H1 (cell line): ENCODE measurements at regions not wholly inside any gene's neighbourhood (a gene's known extent, or its start where the extent isn't known, plus 50 kb on each side); places are given as distances from the start of the nearest gene placed in this dataset.

Source experiments
- CBX8 ChIP-seq: fragments of 300-800, 300-1000 bp; sonication (generic); IDR thresholded peaks from 2 replicates; pipeline ENCODE4 v1.7.1; 2016; ENCODE audit warnings: low read depth, low read length, borderline replicate concordance
- E2F6 ChIP-seq: IDR thresholded peaks from 2 replicates; pipeline ENCODE4 v1.6.1; 2012; ENCODE audit warnings: inconsistent platforms
- JUND ChIP-seq: IDR thresholded peaks from 2 replicates; pipeline ENCODE4 v1.6.1; 2011; ENCODE audit warnings: mild to moderate bottlenecking, improper control_type of control experiment, low read length
- RFX5 ChIP-seq: IDR thresholded peaks from 2 replicates; pipeline ENCODE4 v1.6.1; 2011; ENCODE audit warnings: low read depth, low read length, improper control_type of control experiment, borderline replicate concordance
- SP2 ChIP-seq: IDR thresholded peaks from 2 replicates; pipeline ENCODE4 v1.6.1; 2012; ENCODE audit warnings: mild to moderate bottlenecking, low read length, inconsistent platforms
- YY1 ChIP-seq: IDR thresholded peaks from 2 replicates; pipeline ENCODE4 v1.6.1; 2011; ENCODE audit warnings: low read depth, mild to moderate bottlenecking, low read length

- TF ChIP-seq YY1 = no peak
- TF ChIP-seq CBX8 = no peak
- no peak for TF ChIP-seq E2F6
- no peak for TF ChIP-seq SP2
- TF ChIP-seq RFX5 = no peak
- no peak for TF ChIP-seq JUND
These were observed 302.6 kb downstream of the CBLL2 start (continued) for GRCh38 chrX:22575161-22575845.
